Erythroblast (primary cell): ENCODE measurements at regions not wholly inside any gene's neighbourhood (a gene's known extent, or its start where the extent isn't known, plus 50 kb on each side); places are given as distances from the start of the nearest gene placed in this dataset.

Experiments used
- GATA1 ChIP-seq: IDR thresholded peaks from 2 replicates; pipeline ENCODE4 v1.6.1; 2011; ENCODE audit warnings: low read depth, mild to moderate bottlenecking, control low read depth, low read length, moderate library complexity
- POLR2A ChIP-seq: IDR thresholded peaks from 2 replicates; pipeline ENCODE4 v1.6.1; 2011; ENCODE audit warnings: mild to moderate bottlenecking, low read length

GRCh38 chr2:42957861-42958301, 165.5 kb upstream of the HAAO start:
- TF ChIP-seq POLR2A (no peak), GATA1 (no peak)
